Activated naive CD8-positive, alpha-beta T cell treated with anti-CD3 and anti-CD28 coated beads, Interleukin-2, amount 10 ng/mL, durations not matched to agents 7 days and 5 days (primary cell): ENCODE measurements at regions not wholly inside any gene's neighbourhood (a gene's known extent, or its start where the extent isn't known, plus 50 kb on each side); places are given as distances from the start of the nearest gene placed in this dataset.

ENCODE experiments used
- ATAC-seq: fragments of 150-1000 bp; cut with Tn5 transposase; one replicate; pipeline ENCODE4 v1.10.0; 2021; ENCODE audit warnings: low read depth, moderate library complexity
- POLR2A ChIA-PET: fragments of 350-600 bp; sonication (Branson Sonifier 250); formaldehyde crosslinking; loops from one replicate; lab custom pipeline; 2021; ENCODE audit warnings: antibody characterized with exemption; lab: Charles Lee
- DNase-seq: peaks from one replicate; pipeline ENCODE4 v3.0.0; 2021
- H3K27ac Mint-ChIP-seq: one replicate; pipeline ENCODE4 v1.8.0; 2022; ENCODE audit warnings: mild to moderate bottlenecking, mixed read lengths
- H3K27me3 Mint-ChIP-seq: one replicate; pipeline ENCODE4 v1.8.0; 2022; ENCODE audit warnings: mild to moderate bottlenecking, moderate library complexity, mixed read lengths
- H3K36me3 Mint-ChIP-seq: one replicate; pipeline ENCODE4 v1.8.0; 2021; ENCODE audit warnings: mild to moderate bottlenecking, mixed read lengths
- H3K4me1 Mint-ChIP-seq: one replicate; pipeline ENCODE4 v1.8.0; 2021; ENCODE audit warnings: mixed read lengths
- H3K4me3 Mint-ChIP-seq: one replicate; pipeline ENCODE4 v1.8.0; 2022; ENCODE audit warnings: mild to moderate bottlenecking, moderate library complexity, mixed read lengths
- H3K9me3 Mint-ChIP-seq: one replicate; pipeline ENCODE4 v1.8.0; 2021; ENCODE audit warnings: mixed read lengths

- H3K27ac Mint-ChIP-seq, result no peak overlapping the region
- H3K9me3 Mint-ChIP-seq, result no peaks in the 10 kb centered on the region
- H3K27me3 Mint-ChIP-seq, result no peaks in the 10 kb centered on the region
- DNase-seq (no peak), ATAC-seq (no peak)
- H3K4me3 Mint-ChIP-seq, result no peak overlapping the region
- peaks cover 42% of the 10 kb centered on the region for H3K4me1 Mint-ChIP-seq
- H3K36me3 Mint-ChIP-seq, result no peaks in the 10 kb centered on the region
- POLR2A ChIA-PET, result interaction anchor here (1.5 to 3.2 kb wide), 2 partner anchors 26 to 283 kb away, joined by 6 to 31 read pairs; no protein-coding TSS in a partner anchor
Observed at GRCh38 chr17:68179236-68179925, 68.5 kb upstream of the AMZ2 start.

GRCh38 chr17:68179926-68180285, 67.9 kb upstream of the AMZ2 start:
- Mint-ChIP-seq H3K36me3 (no peaks in the 10 kb centered on the region), H3K9me3 (no peaks in the 10 kb centered on the region), H3K27me3 (no peaks in the 10 kb centered on the region), H3K4me1 (peaks cover 47% of the 10 kb centered on the region), H3K27ac (no peak overlapping the region), H3K4me3 (no peak overlapping the region)
- no peak for ATAC-seq
- DNase-seq, result no peak
- POLR2A ChIA-PET, result interaction anchor here (1.1 to 5.0 kb wide), 4 partner anchors 19 to 282 kb away, joined by 6 to 44 read pairs (median 18); partner anchors contain the start of gene KPNA2

GRCh38 chr17:68182011-68182306, 65.9 kb upstream of the AMZ2 start:
- ATAC-seq, result no peak
- Mint-ChIP-seq H3K27ac (no peak overlapping the region), H3K27me3 (no peaks in the 10 kb centered on the region), H3K36me3 (no peaks in the 10 kb centered on the region), H3K4me3 (peak overlapping the region; percentile 42), H3K4me1 (peaks cover 45% of the 10 kb centered on the region), H3K9me3 (no peaks in the 10 kb centered on the region)
- POLR2A ChIA-PET, result interaction anchor here (0.7 to 5.0 kb wide), 8 partner anchors 14 to 256 kb away, joined by 3 to 44 read pairs (median 8); partner anchors contain the start of genes AMZ2, ARSG and SLC16A6
- DNase-seq, result no peak

GRCh38 chr17:68182940-68183551, 64.8 kb upstream of the AMZ2 start:
- H3K36me3 Mint-ChIP-seq, result no peaks in the 10 kb centered on the region
- peak overlapping the region; percentile 62 for H3K4me3 Mint-ChIP-seq
- POLR2A ChIA-PET, result interaction anchor here (0.6 to 5.0 kb wide), 5 partner anchors 15 to 149 kb away, joined by 3 to 44 read pairs (median 6); partner anchors contain the start of gene AMZ2
- peaks cover 45% of the 10 kb centered on the region for H3K4me1 Mint-ChIP-seq
- peak; percentile 63 for DNase-seq
- H3K9me3 Mint-ChIP-seq, result no peaks in the 10 kb centered on the region
- no peaks in the 10 kb centered on the region for H3K27me3 Mint-ChIP-seq
- peak overlapping the region; percentile 73 for H3K27ac Mint-ChIP-seq
- peak; percentile 61 for ATAC-seq

- no peak for ATAC-seq
- no peak for DNase-seq
- Mint-ChIP-seq H3K27ac (peak overlapping the region; percentile 78), H3K36me3 (no peaks in the 10 kb centered on the region), H3K9me3 (no peaks in the 10 kb centered on the region), H3K4me1 (peaks cover 45% of the 10 kb centered on the region), H3K4me3 (peak overlapping the region; percentile 66), H3K27me3 (no peaks in the 10 kb centered on the region)
- POLR2A ChIA-PET, result interaction anchor here (1.2 to 5.0 kb wide), 2 partner anchors 15 to 21 kb away, joined by 5 to 44 read pairs; no protein-coding TSS in a partner anchor
Observed at GRCh38 chr17:68184141-68184571, 63.7 kb upstream of the AMZ2 start.

- H3K4me1 Mint-ChIP-seq, result peaks cover 45% of the 10 kb centered on the region
- peak overlapping the region; percentile 66 for H3K4me3 Mint-ChIP-seq
- POLR2A ChIA-PET, result interaction anchor here (5.0 kb wide), 1 partner anchor 14 kb away, joined by 44 read pairs; no protein-coding TSS in a partner anchor
- H3K27me3 Mint-ChIP-seq, result peaks cover 6% of the 10 kb centered on the region
- H3K9me3 Mint-ChIP-seq, result no peaks in the 10 kb centered on the region
- peak; percentile 43 for DNase-seq
- no peaks in the 10 kb centered on the region for H3K36me3 Mint-ChIP-seq
- ATAC-seq, result peak; percentile 78
- peak overlapping the region; percentile 78 for H3K27ac Mint-ChIP-seq
Observed at GRCh38 chr17:68184816-68185436, 62.9 kb upstream of the AMZ2 start.

- H3K27me3 Mint-ChIP-seq, result peaks cover 10% of the 10 kb centered on the region
- H3K4me3 Mint-ChIP-seq, result no peak overlapping the region
- H3K36me3 Mint-ChIP-seq, result no peaks in the 10 kb centered on the region
- DNase-seq, result no peak
- peaks cover 41% of the 10 kb centered on the region for H3K4me1 Mint-ChIP-seq
- no peak for ATAC-seq
- POLR2A ChIA-PET, result no interaction called here
- H3K9me3 Mint-ChIP-seq, result no peaks in the 10 kb centered on the region
- no peak overlapping the region for H3K27ac Mint-ChIP-seq
Observed at GRCh38 chr17:68185820-68186219, 62.0 kb upstream of the AMZ2 start.

- no peak overlapping the region for H3K4me3 Mint-ChIP-seq
- POLR2A ChIA-PET, result no interaction called here
- no peaks in the 10 kb centered on the region for H3K36me3 Mint-ChIP-seq
Observed at GRCh38 chr17:68190495-68190894, 57.3 kb upstream of the AMZ2 start.

GRCh38 chr17:68195667-68196393, 52.0 kb upstream of the AMZ2 start:
- Mint-ChIP-seq H3K9me3 (no peaks in the 10 kb centered on the region), H3K36me3 (no peaks in the 10 kb centered on the region), H3K4me3 (peak overlapping the region; percentile 71), H3K27ac (no peak overlapping the region), H3K4me1 (peaks cover 18% of the 10 kb centered on the region), H3K27me3 (peaks cover 71% of the 10 kb centered on the region)
- POLR2A ChIA-PET, result interaction anchor here (0.6 to 6.8 kb wide), 3 partner anchors 13 to 19 kb away, joined by 3 to 44 read pairs (median 6); no protein-coding TSS in a partner anchor
- no peak for DNase-seq
- ATAC-seq, result no peak

More at GRCh38 chr17:68190495-68190894, 57.3 kb upstream of the AMZ2 start:
- Mint-ChIP-seq H3K27me3 (peaks cover 45% of the 10 kb centered on the region), H3K27ac (no peak overlapping the region), H3K4me1 (peaks cover under 1% of the 10 kb centered on the region), H3K9me3 (no peaks in the 10 kb centered on the region)
- ATAC-seq (no peak), DNase-seq (no peak)

GRCh38 chr17:68196394-68197090, 51.3 kb upstream of the AMZ2 start:
- H3K27ac Mint-ChIP-seq, result no peak overlapping the region
- H3K27me3 Mint-ChIP-seq, result peaks cover 70% of the 10 kb centered on the region

GRCh38 chr17:68197091-68197996, 50.5 kb upstream of the AMZ2 start:
- Mint-ChIP-seq H3K27me3 (peaks cover 68% of the 10 kb centered on the region), H3K36me3 (no peaks in the 10 kb centered on the region), H3K9me3 (no peaks in the 10 kb centered on the region), H3K4me1 (peaks cover 18% of the 10 kb centered on the region), H3K27ac (no peak overlapping the region), H3K4me3 (peak overlapping the region; percentile 55)
- POLR2A ChIA-PET, result interaction anchor here (1.5 to 6.8 kb wide), 2 partner anchors 15 to 51 kb away, joined by 5 to 44 read pairs; partner anchors contain the start of gene AMZ2
- no peak for ATAC-seq
- peak; percentile 55 for DNase-seq

More at GRCh38 chr17:68196394-68197090, 51.3 kb upstream of the AMZ2 start:
- no peak for ATAC-seq
- Mint-ChIP-seq H3K9me3 (no peaks in the 10 kb centered on the region), H3K4me1 (peaks cover 18% of the 10 kb centered on the region), H3K36me3 (no peaks in the 10 kb centered on the region), H3K4me3 (peak overlapping the region; percentile 55)
- POLR2A ChIA-PET, result interaction anchor here (6.8 kb wide), 1 partner anchor 14 kb away, joined by 44 read pairs; no protein-coding TSS in a partner anchor
- DNase-seq, result peak; percentile 44
